Endothelial cell of umbilical vein (primary cell): ENCODE measurements at regions not wholly inside any gene's neighbourhood (a gene's known extent, or its start where the extent isn't known, plus 50 kb on each side); places are given as distances from the start of the nearest gene placed in this dataset.

Source experiments
- BruUV-seq: library from RNA; stranded (reverse); fragments of 400-500 nt; replicated peaks from 2 replicates; lab custom pipeline; 2021; lab: Mats Ljungman, UMichigan
- CTCF ChIA-PET: fragments of 300-600, 350-600 bp; sonication (Branson Sonifier 250); formaldehyde crosslinking; loops from one replicate; lab custom pipeline; 2021; ENCODE audit warnings: antibody characterized with exemption, inconsistent platforms; lab: Charles Lee
- POLR2A ChIA-PET: fragments of 300-600, 350-600 bp; sonication (Branson Sonifier 250); formaldehyde crosslinking; loops from one replicate; lab custom pipeline; 2021; ENCODE audit warnings: antibody characterized with exemption, inconsistent platforms; lab: Charles Lee
- DNase-seq: peaks from one replicate; pipeline ENCODE4 v3.0.0-alpha.2; 2011; ENCODE audit warnings: low read depth, low spot score
- FAIRE-seq: peaks from 2 replicates; lab custom pipeline; 2011; peaks lifted over from hg19 to GRCh38; lab: Jason Lieb, UNC
- H2AFZ ChIP-seq: 2 replicates; pipeline ENCODE4 v1.6.0; 2012; ENCODE audit warnings: low read depth, low read length, control low read depth, inconsistent platforms
- H3K27ac ChIP-seq: 2 replicates; pipeline ENCODE4 v1.5.1; 2011; ENCODE audit warnings: low read depth, mild to moderate bottlenecking, control low read depth, low read length, moderate library complexity; ENCODE audit not compliant: insufficient read depth
- H3K27me3 ChIP-seq, 2 experiments: 2 replicates each; pipeline versions ENCODE4 v1.6.0 to v1.6.1; 2011; ENCODE audit warnings: low read length in 2 of 2, mixed read lengths in 1 of 2; ENCODE audit not compliant: control insufficient read depth in 2 of 2, insufficient read depth in 2 of 2
- H3K36me3 ChIP-seq, 2 experiments: 2 replicates in 1 of 2; 3 replicates in 1 of 2; pipeline ENCODE4 v1.5.1; 2011; ENCODE audit warnings: low read length in 2 of 2, mild to moderate bottlenecking in 1 of 2, moderate library complexity in 1 of 2; ENCODE audit not compliant: control insufficient read depth in 2 of 2, insufficient read depth in 2 of 2; ENCODE audit errors: extremely low read depth in 1 of 2
- H3K4me1 ChIP-seq: 3 replicates; pipeline ENCODE4 v1.5.1; 2011; ENCODE audit warnings: mild to moderate bottlenecking, low read length; ENCODE audit not compliant: control insufficient read depth, insufficient read depth; ENCODE audit errors: extremely low read depth
- H3K4me2 ChIP-seq: 2 replicates; pipeline ENCODE4 v1.6.1; 2011; ENCODE audit warnings: low read length, control low read depth, mixed read lengths; ENCODE audit not compliant: insufficient read depth
- H3K4me3 ChIP-seq, 3 experiments: fragments of 200-600 bp in 1 of 3; sonication (generic), shearing (Covaris generic) in 1 of 3; replicated peaks in 1 of 3; 2 replicates each; pipeline ENCODE4 v1.5.1; 2011 to 2016; ENCODE audit warnings: control low read depth in 3 of 3, low read length in 3 of 3, mild to moderate bottlenecking in 2 of 3, inconsistent platforms in 1 of 3, low read depth in 1 of 3, moderate library complexity in 1 of 3; ENCODE audit not compliant: insufficient read depth in 1 of 3
- H3K79me2 ChIP-seq: 2 replicates; pipeline ENCODE4 v1.6.0; 2012; ENCODE audit warnings: low read length, inconsistent platforms; ENCODE audit not compliant: control insufficient read depth, insufficient read depth
- H3K9ac ChIP-seq: replicated peaks from 2 replicates; pipeline ENCODE3; 2011; ENCODE audit warnings: low read length, control low read depth; ENCODE audit not compliant: insufficient read depth; ENCODE audit errors: extremely low read depth
- H3K9me1 ChIP-seq: replicated peaks from 3 replicates; pipeline ENCODE4 v1.6.0; 2011; ENCODE audit warnings: mild to moderate bottlenecking, low read length; ENCODE audit not compliant: control insufficient read depth, insufficient read depth; ENCODE audit errors: extremely low read depth
- H3K9me3 ChIP-seq: replicated peaks from 2 replicates; pipeline ENCODE4 v1.5.1; 2012; ENCODE audit warnings: low read length, inconsistent platforms; ENCODE audit not compliant: control insufficient read depth, insufficient read depth
- H4K20me1 ChIP-seq: replicated peaks from 2 replicates; pipeline ENCODE3; 2011; ENCODE audit warnings: mild to moderate bottlenecking, low read length; ENCODE audit not compliant: control insufficient read depth, insufficient read depth; ENCODE audit errors: extremely low read depth
- CTCF ChIP-seq, 2 donors: IDR thresholded peaks; 1 replicate in 1 of 2; 2 replicates in 1 of 2; pipeline ENCODE4 v1.5.1; 2011; ENCODE audit warnings: low read length in 2 of 2, mild to moderate bottlenecking in 2 of 2, moderate library complexity in 2 of 2, control low read depth in 1 of 2, inconsistent platforms in 1 of 2, low read depth in 1 of 2; ENCODE audit not compliant: insufficient read depth in 1 of 2; ENCODE audit errors: extremely low read depth in 1 of 2
- EZH2 ChIP-seq: IDR thresholded peaks from 2 replicates; pipeline ENCODE4 v1.6.1; 2012; ENCODE audit warnings: borderline replicate concordance, low read depth, mild to moderate bottlenecking, moderate library complexity, low read length, inconsistent platforms; ENCODE audit not compliant: severe bottlenecking
- FOS ChIP-seq: IDR thresholded peaks from 2 replicates; pipeline ENCODE4 v1.6.1; 2011; ENCODE audit warnings: mild to moderate bottlenecking, low read length, moderate library complexity, borderline replicate concordance; ENCODE audit not compliant: insufficient read depth
- GATA2 ChIP-seq: IDR thresholded peaks from 2 replicates; pipeline ENCODE4 v1.7.0; 2011; ENCODE audit warnings: low read depth, mild to moderate bottlenecking, moderate library complexity, mixed read lengths, low read length; ENCODE audit not compliant: insufficient read length, insufficient read depth
- JUN ChIP-seq: IDR thresholded peaks from 2 replicates; pipeline ENCODE4 v1.6.1; 2011; ENCODE audit warnings: borderline replicate concordance, low read depth; ENCODE audit not compliant: insufficient read length, insufficient read depth
- MAX ChIP-seq: IDR thresholded peaks from 2 replicates; pipeline ENCODE4 v1.6.1; 2011; ENCODE audit not compliant: insufficient read depth, insufficient read length
- MYC ChIP-seq: IDR thresholded peaks from one replicate; pipeline ENCODE4 v1.6.1; 2011; ENCODE audit warnings: mild to moderate bottlenecking, low read depth, low read length
- POLR2A ChIP-seq: IDR thresholded peaks from 2 replicates; pipeline ENCODE4 v1.6.1; 2012; ENCODE audit warnings: low read depth, mild to moderate bottlenecking, control low read depth, low read length
- POLR2AphosphoS5 ChIP-seq: IDR thresholded peaks from 2 replicates; pipeline ENCODE4 v1.6.1; 2012; ENCODE audit warnings: low read depth, mild to moderate bottlenecking, control low read depth, low read length, moderate library complexity; ENCODE audit not compliant: insufficient read depth
- dilution Hi-C: fragments of 300-500 bp; cut with MboI; formaldehyde crosslinking; loops from one replicate; pipeline ENCODE4 v1.15.0; 2019; ENCODE audit warnings: low sequenced_read_pairs; ENCODE audit not compliant: extremely low pct_ligation_motif_present
- intact Hi-C: fragments of 100-400 bp; cut with micrococcal nuclease; formaldehyde crosslinking; loops from one replicate; pipeline ENCODE4 v1.10.0; 2022

- H4K20me1 ChIP-seq = no peaks in the 10 kb centered on the region
- no peaks in the 10 kb centered on the region for H3K27me3 ChIP-seq
- no peak overlapping the region for H3K4me3 ChIP-seq
- ChIA-PET CTCF (no interaction called here), POLR2A (no interaction called here)
- no peak overlapping the region for H3K4me2 ChIP-seq
- no TSS peak for BruUV-seq
- TF ChIP-seq JUN (no peak), EZH2 (no peak), POLR2AphosphoS5 (no peak), MAX (no peak), MYC (no peak), FOS (no peak), GATA2 (no peak), POLR2A (no peak), CTCF (IDR thresholded peaks at IDR 0.05; ENCODE audit: extremely low read depth in 1 of 2, insufficient read depth in 1 of 2, low read depth in 1 of 2, low read length in 2 of 2) (no peak)
- H3K9me1 ChIP-seq = no peaks in the 10 kb centered on the region
- no peaks in the 10 kb centered on the region for H3K4me1 ChIP-seq
- no peak overlapping the region for H2AFZ ChIP-seq
- DNase-seq (no peak), FAIRE-seq (no peak)
- no peak overlapping the region for H3K9ac ChIP-seq
- H3K27ac ChIP-seq = no peak overlapping the region
- H3K36me3 ChIP-seq = no peaks in the 10 kb centered on the region
- no peaks in the 10 kb centered on the region for H3K79me2 ChIP-seq
- intact Hi-C loops (no loop called here), dilution Hi-C loops (no loop called here)
- H3K9me3 ChIP-seq = no peaks in the 10 kb centered on the region
Observed at GRCh38 chr19:32181216-32181920, 164.0 kb upstream of the ZNF507 start.
